G401.6 (cell line): ENCODE measurements at regions not wholly inside any gene's neighbourhood (a gene's known extent, or its start where the extent isn't known, plus 50 kb on each side); places are given as distances from the start of the nearest gene placed in this dataset.

ENCODE experiments used
- FAIRE-seq: peaks from 2 replicates; lab custom pipeline; 2012; peaks lifted over from hg19 to GRCh38; lab: Jason Lieb, UNC

GRCh38 chr2:155273323-155273722 is 574.8 kb downstream of the KCNJ3 start:
- FAIRE-seq: no peak

- no peak for FAIRE-seq
Observed at GRCh38 chr2:155266583-155266982, 568.1 kb downstream of the KCNJ3 start.

- FAIRE-seq: no peak
Observed at GRCh38 chr2:155266109-155266508, 567.6 kb downstream of the KCNJ3 start.

DNA sequence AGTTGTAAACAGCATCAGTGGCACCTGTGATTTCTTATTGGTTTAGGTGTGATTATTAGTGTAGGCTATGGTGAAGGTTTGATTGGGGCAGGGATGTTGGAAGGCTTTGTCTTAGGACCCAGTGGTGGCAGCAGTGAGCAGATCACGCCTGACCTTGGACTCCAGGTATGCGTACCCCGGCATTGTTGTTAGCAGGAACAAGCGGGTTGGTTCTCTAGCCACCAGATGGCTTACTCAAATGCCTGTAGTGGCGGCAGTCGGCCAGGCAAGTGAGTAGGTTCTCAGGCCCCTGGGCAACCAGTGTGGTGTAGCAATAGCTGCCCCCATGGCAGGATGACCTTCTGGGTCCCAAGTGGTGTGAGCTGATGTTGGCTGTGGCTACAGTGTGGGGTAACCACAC is 558.3 kb downstream of the KCNJ3 start:
- FAIRE-seq: no peak

DNA sequence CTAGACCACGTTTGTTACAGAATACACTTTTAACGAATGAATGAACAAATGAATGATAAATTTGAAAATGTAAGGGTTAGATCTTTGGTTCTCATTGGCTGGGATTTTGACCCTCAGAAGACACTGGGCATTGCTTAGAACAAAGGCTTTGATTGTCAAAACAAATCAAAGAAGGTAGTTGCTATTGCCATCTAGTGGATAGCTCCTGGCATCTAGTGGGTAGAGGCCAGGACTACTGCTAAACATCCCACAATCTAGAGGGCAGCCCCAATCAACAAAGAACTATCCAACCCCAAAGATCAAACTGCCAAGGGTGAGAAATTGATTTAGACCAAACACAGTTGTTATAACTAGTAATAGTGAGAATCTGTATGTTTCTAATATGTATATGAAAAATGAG is 552.3 kb downstream of the KCNJ3 start:
- FAIRE-seq: no peak

- no peak for FAIRE-seq
Observed at GRCh38 chr2:155240176-155240575, 541.7 kb downstream of the KCNJ3 start.

DNA sequence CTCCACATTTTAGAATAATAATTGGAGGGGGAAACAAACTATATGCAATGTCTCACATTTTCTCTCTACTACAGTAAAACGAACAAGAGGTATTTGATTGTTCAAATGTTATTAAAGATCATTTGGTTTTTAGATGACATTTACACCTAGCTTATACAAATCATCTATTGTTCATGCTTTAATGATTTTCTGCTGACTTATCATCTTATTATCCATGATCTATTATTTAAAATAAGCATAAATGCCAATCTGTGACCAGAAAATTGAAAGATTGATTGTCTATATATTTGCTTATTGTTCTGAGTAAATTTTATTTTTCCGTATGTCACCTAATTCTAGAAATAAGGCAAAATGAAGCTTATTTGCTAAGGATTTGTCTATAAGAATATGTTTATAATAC is 537.2 kb downstream of the KCNJ3 start:
- FAIRE-seq: no peak

- peak; percentile 88 for FAIRE-seq
Observed at GRCh38 chr2:155223781-155224406, 525.4 kb downstream of the KCNJ3 start.

DNA sequence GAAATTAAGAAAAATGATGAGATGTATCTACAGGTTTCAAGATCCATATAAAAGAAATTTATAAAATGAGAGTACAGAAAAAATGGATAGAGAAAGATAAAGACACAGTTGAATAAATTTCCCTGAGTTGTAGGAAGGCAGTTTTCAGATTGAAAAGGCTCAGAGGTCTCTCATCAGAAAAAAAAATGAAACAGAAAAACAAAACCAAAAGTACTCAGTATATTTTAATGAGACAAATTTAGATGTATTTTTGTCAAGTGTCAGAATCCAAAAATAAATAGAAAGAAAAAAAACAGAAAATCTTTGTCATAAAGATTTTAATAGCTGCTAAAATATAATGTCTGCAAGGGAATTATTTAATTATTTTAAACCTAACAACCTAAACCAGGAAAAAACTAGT is 520.5 kb downstream of the KCNJ3 start:
- FAIRE-seq: no peak

GRCh38 chr2:155218292-155218924 is 519.9 kb downstream of the KCNJ3 start:
- FAIRE-seq: no peak

DNA sequence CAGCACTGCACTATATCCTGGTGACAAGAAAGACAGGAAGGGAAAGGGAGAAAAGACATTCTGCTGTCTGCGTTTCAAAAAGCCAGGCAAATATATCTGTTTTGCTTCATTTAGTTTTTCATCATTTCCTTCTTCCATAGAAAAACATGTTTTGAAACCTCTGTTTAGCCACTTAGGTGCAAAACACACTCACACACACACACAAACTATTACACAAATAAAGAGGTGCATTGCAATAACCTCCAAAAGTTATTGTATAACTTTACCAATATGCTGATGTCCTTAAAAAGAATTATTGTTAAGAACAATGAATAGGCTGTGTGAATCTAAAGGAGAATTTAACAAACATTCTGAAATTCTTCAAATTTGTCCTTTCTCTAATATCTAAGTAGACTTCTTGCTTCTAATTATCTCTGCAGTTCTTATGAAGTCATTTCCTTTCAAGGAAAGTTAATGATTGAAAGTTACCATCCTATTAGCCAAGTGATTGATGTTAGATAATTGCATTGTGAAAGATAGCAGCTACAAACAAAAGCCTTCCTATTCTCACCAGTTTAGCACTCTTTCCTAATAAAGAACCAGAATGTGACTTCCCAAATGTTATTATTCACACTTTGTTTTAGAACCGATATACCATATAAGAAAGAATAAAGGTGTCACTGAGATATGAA is 516.7 kb downstream of the KCNJ3 start:
- no peak for FAIRE-seq

- FAIRE-seq: no peak
Observed at GRCh38 chr2:155209696-155210450, 511.4 kb downstream of the KCNJ3 start.

DNA sequence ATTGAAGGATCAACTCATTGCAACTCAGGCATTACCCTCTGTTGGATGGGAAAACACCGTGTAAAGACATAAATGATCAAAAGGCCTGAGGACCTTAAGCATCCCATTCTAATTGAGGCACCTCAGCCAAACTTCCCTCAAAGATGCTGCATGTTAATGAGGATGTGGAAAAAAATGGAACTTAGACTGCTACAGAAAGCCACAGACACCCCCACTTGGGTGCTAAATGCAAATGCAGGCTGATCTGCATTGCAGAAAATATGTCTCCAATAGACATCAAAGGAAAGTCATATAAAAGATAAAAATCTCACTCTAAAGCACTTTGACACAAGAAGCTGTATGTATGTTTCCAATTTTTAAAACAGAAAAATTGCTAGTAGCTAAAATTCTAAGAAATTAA is 504.7 kb downstream of the KCNJ3 start:
- no peak for FAIRE-seq

- FAIRE-seq: no peak
Observed at GRCh38 chr2:155200753-155201152, 502.3 kb downstream of the KCNJ3 start.

DNA sequence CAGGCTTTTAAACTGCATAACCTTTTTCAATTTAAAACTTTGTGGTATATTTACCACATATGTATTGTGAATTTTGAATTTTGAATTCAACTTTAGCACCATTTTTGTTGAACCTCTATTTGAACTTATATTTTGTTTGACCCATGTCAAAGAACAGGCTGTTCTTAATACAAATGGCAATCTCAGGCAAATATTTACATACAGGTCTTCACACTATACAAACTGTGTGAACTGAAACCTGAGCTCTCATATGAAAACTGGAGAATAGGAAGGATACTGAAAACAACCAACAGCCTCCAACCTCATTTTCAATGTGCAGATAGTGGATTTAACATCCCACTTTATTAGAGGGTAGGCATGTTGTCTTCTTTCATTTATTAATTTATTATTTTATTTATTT is 491.8 kb downstream of the KCNJ3 start:
- no peak for FAIRE-seq

- no peak for FAIRE-seq
Observed at GRCh38 chr2:155178921-155179320, 480.4 kb downstream of the KCNJ3 start.

- FAIRE-seq: no peak
Observed at GRCh38 chr2:155176345-155176744, 477.9 kb downstream of the KCNJ3 start.

- no peak for FAIRE-seq
Observed at GRCh38 chr2:155169317-155169716, 470.8 kb downstream of the KCNJ3 start.

GRCh38 chr2:155162494-155162893 is 464.0 kb downstream of the KCNJ3 start:
- FAIRE-seq: no peak

DNA sequence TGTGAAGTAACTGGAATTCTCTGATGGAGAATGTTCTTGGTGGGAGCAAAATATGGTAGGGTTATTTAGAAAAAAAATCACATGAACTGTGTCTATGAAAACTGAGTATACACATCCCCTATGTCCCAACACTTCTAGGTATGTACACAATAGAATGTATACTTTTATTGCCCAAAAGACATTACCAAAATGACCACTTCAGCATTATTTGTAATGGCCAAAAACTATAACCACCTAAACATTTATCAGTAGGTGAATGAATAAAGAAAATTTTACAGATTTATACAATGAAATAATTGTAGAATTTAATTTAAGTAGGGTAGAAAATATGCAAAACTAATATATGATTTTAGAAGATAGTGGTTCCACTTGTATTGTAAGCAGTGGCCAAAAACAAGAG is 462.8 kb downstream of the KCNJ3 start:
- FAIRE-seq: no peak

DNA sequence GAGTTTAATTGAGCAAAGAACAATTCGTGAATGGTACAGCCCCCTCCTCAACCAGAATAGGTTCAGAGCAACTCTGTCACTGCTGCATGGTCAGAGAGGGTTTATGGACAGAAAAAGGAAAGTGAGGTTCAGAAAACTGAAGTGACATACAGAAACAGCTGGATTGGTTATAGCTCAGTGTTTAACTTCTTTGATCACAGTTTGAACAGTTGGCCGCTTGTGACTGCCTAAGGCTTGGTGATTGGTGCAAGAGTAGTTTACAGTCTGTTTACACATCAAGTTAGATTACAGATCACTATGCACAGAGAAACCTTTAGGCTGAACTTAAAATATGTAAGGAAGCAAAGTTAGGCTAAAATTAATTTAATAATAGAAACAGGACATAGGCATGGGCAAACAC is 459.2 kb downstream of the KCNJ3 start:
- no peak for FAIRE-seq

DNA sequence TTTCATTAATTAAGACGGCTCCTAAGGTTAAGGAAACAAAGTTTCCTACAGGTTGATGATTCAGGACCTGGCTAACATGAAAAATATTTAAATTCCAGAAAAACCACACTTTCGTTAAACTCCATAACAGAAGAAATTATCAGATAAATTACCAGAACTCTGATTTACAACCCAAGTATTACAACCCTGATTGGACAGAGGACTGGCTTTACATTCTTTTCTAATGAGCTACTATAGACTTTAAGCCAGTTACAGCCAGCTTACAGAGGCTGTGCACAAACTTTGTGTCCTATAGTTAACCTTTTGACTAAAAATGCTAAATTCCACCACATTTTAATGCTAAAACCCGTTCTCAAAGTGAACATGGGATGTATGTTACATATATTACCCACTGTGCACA is 458.6 kb downstream of the KCNJ3 start:
- FAIRE-seq: no peak

DNA sequence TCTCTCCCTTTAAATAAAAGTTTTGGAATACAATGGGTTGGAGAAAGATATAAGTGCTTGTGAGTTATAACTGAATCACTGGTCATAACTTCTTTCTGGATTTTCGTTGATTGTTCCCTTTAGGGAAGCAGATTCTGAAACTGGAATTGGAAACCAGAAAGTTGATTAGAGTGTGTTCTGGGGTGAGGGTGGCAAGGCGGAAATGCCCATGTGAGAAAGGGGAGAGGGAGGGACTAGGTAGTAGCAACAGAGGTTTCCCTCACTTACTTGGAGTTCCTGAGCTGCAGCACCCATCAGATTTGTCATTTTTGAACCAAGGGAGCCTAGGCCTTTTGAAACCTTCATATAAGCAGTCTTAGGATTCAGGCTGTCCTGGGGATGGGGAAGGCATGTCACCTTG is 453.4 kb downstream of the KCNJ3 start:
- FAIRE-seq: no peak
